Endothelial cell of umbilical vein (primary cell): ENCODE measurements at regions not wholly inside any gene's neighbourhood (a gene's known extent, or its start where the extent isn't known, plus 50 kb on each side); places are given as distances from the start of the nearest gene placed in this dataset.

Source experiments
- BruUV-seq: library from RNA; stranded (reverse); fragments of 400-500 nt; replicated peaks from 2 replicates; lab custom pipeline; 2021; lab: Mats Ljungman, UMichigan
- CTCF ChIA-PET: fragments of 300-600, 350-600 bp; sonication (Branson Sonifier 250); formaldehyde crosslinking; loops from one replicate; lab custom pipeline; 2021; ENCODE audit warnings: antibody characterized with exemption, inconsistent platforms; lab: Charles Lee
- POLR2A ChIA-PET: fragments of 300-600, 350-600 bp; sonication (Branson Sonifier 250); formaldehyde crosslinking; loops from one replicate; lab custom pipeline; 2021; ENCODE audit warnings: antibody characterized with exemption, inconsistent platforms; lab: Charles Lee
- DNase-seq: peaks from one replicate; pipeline ENCODE4 v3.0.0-alpha.2; 2011; ENCODE audit warnings: low read depth, low spot score
- FAIRE-seq: peaks from 2 replicates; lab custom pipeline; 2011; peaks lifted over from hg19 to GRCh38; lab: Jason Lieb, UNC
- H2AFZ ChIP-seq: 2 replicates; pipeline ENCODE4 v1.6.0; 2012; ENCODE audit warnings: low read depth, low read length, control low read depth, inconsistent platforms
- H3K27ac ChIP-seq: 2 replicates; pipeline ENCODE4 v1.5.1; 2011; ENCODE audit warnings: low read depth, mild to moderate bottlenecking, control low read depth, low read length, moderate library complexity; ENCODE audit not compliant: insufficient read depth
- H3K27me3 ChIP-seq, 2 experiments: 2 replicates each; pipeline versions ENCODE4 v1.6.0 to v1.6.1; 2011; ENCODE audit warnings: low read length in 2 of 2, mixed read lengths in 1 of 2; ENCODE audit not compliant: control insufficient read depth in 2 of 2, insufficient read depth in 2 of 2
- H3K36me3 ChIP-seq, 2 experiments: 2 replicates in 1 of 2; 3 replicates in 1 of 2; pipeline ENCODE4 v1.5.1; 2011; ENCODE audit warnings: low read length in 2 of 2, mild to moderate bottlenecking in 1 of 2, moderate library complexity in 1 of 2; ENCODE audit not compliant: control insufficient read depth in 2 of 2, insufficient read depth in 2 of 2; ENCODE audit errors: extremely low read depth in 1 of 2
- H3K4me1 ChIP-seq: 3 replicates; pipeline ENCODE4 v1.5.1; 2011; ENCODE audit warnings: mild to moderate bottlenecking, low read length; ENCODE audit not compliant: control insufficient read depth, insufficient read depth; ENCODE audit errors: extremely low read depth
- H3K4me2 ChIP-seq: 2 replicates; pipeline ENCODE4 v1.6.1; 2011; ENCODE audit warnings: low read length, control low read depth, mixed read lengths; ENCODE audit not compliant: insufficient read depth
- H3K4me3 ChIP-seq, 3 experiments: fragments of 200-600 bp in 1 of 3; sonication (generic), shearing (Covaris generic) in 1 of 3; replicated peaks in 1 of 3; 2 replicates each; pipeline ENCODE4 v1.5.1; 2011 to 2016; ENCODE audit warnings: control low read depth in 3 of 3, low read length in 3 of 3, mild to moderate bottlenecking in 2 of 3, inconsistent platforms in 1 of 3, low read depth in 1 of 3, moderate library complexity in 1 of 3; ENCODE audit not compliant: insufficient read depth in 1 of 3
- H3K79me2 ChIP-seq: 2 replicates; pipeline ENCODE4 v1.6.0; 2012; ENCODE audit warnings: low read length, inconsistent platforms; ENCODE audit not compliant: control insufficient read depth, insufficient read depth
- H3K9ac ChIP-seq: replicated peaks from 2 replicates; pipeline ENCODE3; 2011; ENCODE audit warnings: low read length, control low read depth; ENCODE audit not compliant: insufficient read depth; ENCODE audit errors: extremely low read depth
- H3K9me1 ChIP-seq: replicated peaks from 3 replicates; pipeline ENCODE4 v1.6.0; 2011; ENCODE audit warnings: mild to moderate bottlenecking, low read length; ENCODE audit not compliant: control insufficient read depth, insufficient read depth; ENCODE audit errors: extremely low read depth
- H3K9me3 ChIP-seq: replicated peaks from 2 replicates; pipeline ENCODE4 v1.5.1; 2012; ENCODE audit warnings: low read length, inconsistent platforms; ENCODE audit not compliant: control insufficient read depth, insufficient read depth
- H4K20me1 ChIP-seq: replicated peaks from 2 replicates; pipeline ENCODE3; 2011; ENCODE audit warnings: mild to moderate bottlenecking, low read length; ENCODE audit not compliant: control insufficient read depth, insufficient read depth; ENCODE audit errors: extremely low read depth
- EZH2 ChIP-seq: IDR thresholded peaks from 2 replicates; pipeline ENCODE4 v1.6.1; 2012; ENCODE audit warnings: borderline replicate concordance, low read depth, mild to moderate bottlenecking, moderate library complexity, low read length, inconsistent platforms; ENCODE audit not compliant: severe bottlenecking
- FOS ChIP-seq: IDR thresholded peaks from 2 replicates; pipeline ENCODE4 v1.6.1; 2011; ENCODE audit warnings: mild to moderate bottlenecking, low read length, moderate library complexity, borderline replicate concordance; ENCODE audit not compliant: insufficient read depth
- GATA2 ChIP-seq: IDR thresholded peaks from 2 replicates; pipeline ENCODE4 v1.7.0; 2011; ENCODE audit warnings: low read depth, mild to moderate bottlenecking, moderate library complexity, mixed read lengths, low read length; ENCODE audit not compliant: insufficient read length, insufficient read depth
- JUN ChIP-seq: IDR thresholded peaks from 2 replicates; pipeline ENCODE4 v1.6.1; 2011; ENCODE audit warnings: borderline replicate concordance, low read depth; ENCODE audit not compliant: insufficient read length, insufficient read depth
- MYC ChIP-seq: IDR thresholded peaks from one replicate; pipeline ENCODE4 v1.6.1; 2011; ENCODE audit warnings: mild to moderate bottlenecking, low read depth, low read length
- POLR2A ChIP-seq: IDR thresholded peaks from 2 replicates; pipeline ENCODE4 v1.6.1; 2012; ENCODE audit warnings: low read depth, mild to moderate bottlenecking, control low read depth, low read length
- POLR2AphosphoS5 ChIP-seq: IDR thresholded peaks from 2 replicates; pipeline ENCODE4 v1.6.1; 2012; ENCODE audit warnings: low read depth, mild to moderate bottlenecking, control low read depth, low read length, moderate library complexity; ENCODE audit not compliant: insufficient read depth
- dilution Hi-C: fragments of 300-500 bp; cut with MboI; formaldehyde crosslinking; loops from one replicate; pipeline ENCODE4 v1.15.0; 2019; ENCODE audit warnings: low sequenced_read_pairs; ENCODE audit not compliant: extremely low pct_ligation_motif_present
- intact Hi-C: fragments of 100-400 bp; cut with micrococcal nuclease; formaldehyde crosslinking; loops from one replicate; pipeline ENCODE4 v1.10.0; 2022
- TF ChIP-seq, protein P1 (sequence below), 2 donors: IDR thresholded peaks; 1 replicate in 1 of 2; 2 replicates in 1 of 2; pipeline ENCODE4 v1.5.1; 2011; ENCODE audit warnings: low read length in 2 of 2, mild to moderate bottlenecking in 2 of 2, moderate library complexity in 2 of 2, control low read depth in 1 of 2, inconsistent platforms in 1 of 2, low read depth in 1 of 2; ENCODE audit not compliant: insufficient read depth in 1 of 2; ENCODE audit errors: extremely low read depth in 1 of 2
- TF ChIP-seq, protein P2 (sequence below): IDR thresholded peaks from 2 replicates; pipeline ENCODE4 v1.6.1; 2011; ENCODE audit not compliant: insufficient read depth, insufficient read length

DNA sequence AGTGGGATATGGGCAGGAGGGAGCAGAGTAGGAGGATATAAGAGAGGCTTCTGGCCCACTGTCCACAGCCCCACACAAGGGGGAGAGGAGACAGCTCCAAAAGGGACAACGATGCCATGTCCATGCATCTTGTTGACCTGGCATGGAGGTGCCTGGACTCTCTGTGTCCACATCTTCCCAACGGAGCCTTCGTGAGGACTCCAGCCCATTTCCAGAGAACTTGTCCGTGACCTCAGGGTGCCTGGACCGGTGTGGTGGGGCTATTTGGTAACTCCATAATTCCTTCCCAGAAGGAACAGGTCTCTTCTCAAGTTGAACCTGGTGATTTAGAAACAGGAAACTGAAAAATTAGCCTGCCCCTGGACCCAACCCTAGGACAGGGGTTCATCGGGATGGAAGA is 133.9 kb downstream of the CYP26B1 start:
- BruUV-seq = no TSS peak
- ChIA-PET POLR2A (no interaction called here), CTCF (no interaction called here)
- H3K27ac ChIP-seq = no peak overlapping the region
- H3K27me3 ChIP-seq = no peaks in the 10 kb centered on the region
- H3K9me1 ChIP-seq = no peaks in the 10 kb centered on the region
- TF ChIP-seq FOS (no peak), POLR2A (no peak), EZH2 (no peak), GATA2 (no peak), JUN (no peak), MYC (no peak), POLR2AphosphoS5 (no peak)
- TF ChIP-seq, protein P1, sequence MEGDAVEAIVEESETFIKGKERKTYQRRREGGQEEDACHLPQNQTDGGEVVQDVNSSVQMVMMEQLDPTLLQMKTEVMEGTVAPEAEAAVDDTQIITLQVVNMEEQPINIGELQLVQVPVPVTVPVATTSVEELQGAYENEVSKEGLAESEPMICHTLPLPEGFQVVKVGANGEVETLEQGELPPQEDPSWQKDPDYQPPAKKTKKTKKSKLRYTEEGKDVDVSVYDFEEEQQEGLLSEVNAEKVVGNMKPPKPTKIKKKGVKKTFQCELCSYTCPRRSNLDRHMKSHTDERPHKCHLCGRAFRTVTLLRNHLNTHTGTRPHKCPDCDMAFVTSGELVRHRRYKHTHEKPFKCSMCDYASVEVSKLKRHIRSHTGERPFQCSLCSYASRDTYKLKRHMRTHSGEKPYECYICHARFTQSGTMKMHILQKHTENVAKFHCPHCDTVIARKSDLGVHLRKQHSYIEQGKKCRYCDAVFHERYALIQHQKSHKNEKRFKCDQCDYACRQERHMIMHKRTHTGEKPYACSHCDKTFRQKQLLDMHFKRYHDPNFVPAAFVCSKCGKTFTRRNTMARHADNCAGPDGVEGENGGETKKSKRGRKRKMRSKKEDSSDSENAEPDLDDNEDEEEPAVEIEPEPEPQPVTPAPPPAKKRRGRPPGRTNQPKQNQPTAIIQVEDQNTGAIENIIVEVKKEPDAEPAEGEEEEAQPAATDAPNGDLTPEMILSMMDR (IDR thresholded peaks at IDR 0.05; ENCODE audit: extremely low read depth in 1 of 2, insufficient read depth in 1 of 2, low read depth in 1 of 2, low read length in 2 of 2) = no peak
- TF ChIP-seq, protein P2, sequence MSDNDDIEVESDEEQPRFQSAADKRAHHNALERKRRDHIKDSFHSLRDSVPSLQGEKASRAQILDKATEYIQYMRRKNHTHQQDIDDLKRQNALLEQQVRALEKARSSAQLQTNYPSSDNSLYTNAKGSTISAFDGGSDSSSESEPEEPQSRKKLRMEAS = no peak
- H3K4me2 ChIP-seq = no peak overlapping the region
- no peaks in the 10 kb centered on the region for H3K9me3 ChIP-seq
- H3K4me3 ChIP-seq = no peak overlapping the region
- no peaks in the 10 kb centered on the region for H3K4me1 ChIP-seq
- intact Hi-C loops = no loop called here
- no peaks in the 10 kb centered on the region for H3K36me3 ChIP-seq
- no peaks in the 10 kb centered on the region for H3K79me2 ChIP-seq
- no peak overlapping the region for H2AFZ ChIP-seq
- FAIRE-seq (no peak), DNase-seq (no peak)
- dilution Hi-C loops = no loop called here
- H4K20me1 ChIP-seq = no peaks in the 10 kb centered on the region
- H3K9ac ChIP-seq = no peak overlapping the region
